Suprapubic skin (tissue), 4 donors: ENCODE measurements at regions not wholly inside any gene's neighbourhood (a gene's known extent, or its start where the extent isn't known, plus 50 kb on each side); places are given as distances from the start of the nearest gene placed in this dataset.

Experiments used
- EP300 ChIP-seq: sonication (generic); formaldehyde crosslinking; IDR thresholded peaks from one replicate; pipeline ENCODE4 v1.6.1; 2017; ENCODE audit warnings: antibody characterized with exemption
- POLR2A ChIP-seq, 2 donors: fragments of 450-650 bp; IDR thresholded peaks; one replicate each; pipeline ENCODE4 v1.6.1; 2017; ENCODE audit warnings: antibody characterized with exemption in 2 of 2, mild to moderate bottlenecking in 2 of 2, moderate library complexity in 2 of 2
- POLR2AphosphoS5 ChIP-seq, 3 donors: sonication (generic); formaldehyde crosslinking; IDR thresholded peaks; one replicate each; pipeline ENCODE4 v1.6.1; 2017; ENCODE audit warnings: antibody characterized with exemption in 3 of 3
- TF ChIP-seq, protein P1 (sequence below), 2 donors: fragments of 200-600 bp in 1 of 2; fragments of 450-650 bp in 1 of 2; sonication (generic) in 1 of 2; IDR thresholded peaks; one replicate each; pipeline ENCODE4 v1.5.1; 2016 to 2019; ENCODE audit warnings: antibody characterized with exemption in 2 of 2, mild to moderate bottlenecking in 1 of 2, moderate library complexity in 1 of 2

DNA sequence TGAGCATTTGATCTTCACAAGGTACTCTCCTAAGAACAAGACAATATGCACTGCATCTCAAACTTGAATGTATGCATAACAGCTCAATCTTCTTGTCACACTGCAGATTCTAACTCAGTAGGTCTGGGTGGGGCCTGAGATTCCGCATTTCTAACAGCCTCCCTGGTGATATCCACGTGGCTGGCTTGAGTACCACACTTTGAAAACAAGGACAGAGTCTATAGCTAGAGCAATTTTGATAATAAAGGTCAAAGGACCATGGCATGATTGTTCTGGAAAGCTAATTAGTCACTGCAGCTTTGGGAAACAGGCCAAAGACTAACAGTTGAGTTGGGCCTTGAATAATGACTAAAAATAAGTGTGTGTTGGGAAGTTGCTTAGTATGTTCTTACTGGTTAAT is 213.3 kb downstream of the GBA3 start:
- TF ChIP-seq, protein P1, sequence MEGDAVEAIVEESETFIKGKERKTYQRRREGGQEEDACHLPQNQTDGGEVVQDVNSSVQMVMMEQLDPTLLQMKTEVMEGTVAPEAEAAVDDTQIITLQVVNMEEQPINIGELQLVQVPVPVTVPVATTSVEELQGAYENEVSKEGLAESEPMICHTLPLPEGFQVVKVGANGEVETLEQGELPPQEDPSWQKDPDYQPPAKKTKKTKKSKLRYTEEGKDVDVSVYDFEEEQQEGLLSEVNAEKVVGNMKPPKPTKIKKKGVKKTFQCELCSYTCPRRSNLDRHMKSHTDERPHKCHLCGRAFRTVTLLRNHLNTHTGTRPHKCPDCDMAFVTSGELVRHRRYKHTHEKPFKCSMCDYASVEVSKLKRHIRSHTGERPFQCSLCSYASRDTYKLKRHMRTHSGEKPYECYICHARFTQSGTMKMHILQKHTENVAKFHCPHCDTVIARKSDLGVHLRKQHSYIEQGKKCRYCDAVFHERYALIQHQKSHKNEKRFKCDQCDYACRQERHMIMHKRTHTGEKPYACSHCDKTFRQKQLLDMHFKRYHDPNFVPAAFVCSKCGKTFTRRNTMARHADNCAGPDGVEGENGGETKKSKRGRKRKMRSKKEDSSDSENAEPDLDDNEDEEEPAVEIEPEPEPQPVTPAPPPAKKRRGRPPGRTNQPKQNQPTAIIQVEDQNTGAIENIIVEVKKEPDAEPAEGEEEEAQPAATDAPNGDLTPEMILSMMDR (IDR thresholded peaks at IDR 0.05): no peak
- TF ChIP-seq EP300 (no peak), POLR2A (IDR thresholded peaks at IDR 0.05) (no peak), POLR2AphosphoS5 (IDR thresholded peaks at IDR 0.05) (no peak)
